WTC11 (cell line): ENCODE measurements at regions not wholly inside any gene's neighbourhood (a gene's known extent, or its start where the extent isn't known, plus 50 kb on each side); places are given as distances from the start of the nearest gene placed in this dataset.

Experiments
- ATAC-seq: fragments of 200-7000 bp; cut with Tn5 transposase; 2 replicates; pipeline ENCODE4 v1.10.0; 2021; ENCODE audit warnings: mild to moderate bottlenecking, moderate library complexity
- CTCF ChIA-PET: fragments of 300-600 bp; sonication (Branson Sonifier 250); formaldehyde crosslinking; loops from one replicate; lab custom pipeline; 2021; ENCODE audit warnings: antibody characterized with exemption; lab: Charles Lee
- POLR2A ChIA-PET: fragments of 350-600 bp; sonication (Branson Sonifier 250); formaldehyde crosslinking; loops from one replicate; lab custom pipeline; 2021; ENCODE audit warnings: antibody characterized with exemption; lab: Charles Lee
- DNase-seq: peaks from one replicate; pipeline ENCODE4 v3.0.0; 2021; ENCODE audit warnings: low spot score
- H3K27ac Mint-ChIP-seq: 2 replicates; pipeline ENCODE4 v1.8.0; 2021; ENCODE audit warnings: mixed read lengths
- H3K27me3 Mint-ChIP-seq: 2 replicates; pipeline ENCODE4 v1.8.0; 2021; ENCODE audit warnings: low read depth, mild to moderate bottlenecking, moderate library complexity, mixed read lengths
- H3K36me3 Mint-ChIP-seq: 2 replicates; pipeline ENCODE4 v1.8.0; 2021; ENCODE audit warnings: mixed read lengths
- H3K4me1 Mint-ChIP-seq: 2 replicates; pipeline ENCODE4 v1.8.0; 2022; ENCODE audit warnings: mixed read lengths
- H3K4me3 Mint-ChIP-seq: 2 replicates; pipeline ENCODE4 v1.8.0; 2021; ENCODE audit warnings: mild to moderate bottlenecking, moderate library complexity, mixed read lengths
- H3K9me3 Mint-ChIP-seq: 2 replicates; pipeline ENCODE4 v1.8.0; 2021; ENCODE audit warnings: mixed read lengths
- E2F5 ChIP-seq: sonication (generic); formaldehyde crosslinking; IDR thresholded peaks from 2 replicates; pipeline ENCODE4 v1.8.1; 2022; ENCODE audit warnings: mild to moderate bottlenecking, moderate library complexity, missing genetic modification reagents
- ESRRA ChIP-seq: sonication (generic); formaldehyde crosslinking; IDR thresholded peaks from 2 replicates; pipeline ENCODE4 v1.8.1; 2022; ENCODE audit warnings: mild to moderate bottlenecking, missing genetic modification reagents, borderline replicate concordance
- ETV6 ChIP-seq: sonication (generic); formaldehyde crosslinking; IDR thresholded peaks from 2 replicates; pipeline ENCODE4 v1.8.1; 2022; ENCODE audit warnings: mild to moderate bottlenecking, missing genetic modification reagents
- FOXJ3 ChIP-seq: sonication (generic); formaldehyde crosslinking; IDR thresholded peaks from 2 replicates; pipeline ENCODE4 v1.9.0; 2021; ENCODE audit warnings: missing genetic modification reagents, mild to moderate bottlenecking, borderline replicate concordance
- GABPB1 ChIP-seq: sonication (generic); formaldehyde crosslinking; IDR thresholded peaks from 2 replicates; pipeline ENCODE4 v1.8.1; 2023; ENCODE audit warnings: mild to moderate bottlenecking, missing genetic modification reagents
- IRF1 ChIP-seq: sonication (generic); formaldehyde crosslinking; IDR thresholded peaks from 2 replicates; pipeline ENCODE4 v1.8.0; 2023; ENCODE audit warnings: missing genetic modification reagents
- MLX ChIP-seq: sonication (generic); formaldehyde crosslinking; IDR thresholded peaks from 2 replicates; pipeline ENCODE4 v1.8.1; 2023; ENCODE audit warnings: mild to moderate bottlenecking, missing genetic modification reagents, moderate library complexity
- MXD4 ChIP-seq: fragments of 250-450 bp; sonication (Bioruptor Pico); IDR thresholded peaks from 2 replicates; pipeline ENCODE4 v1.8.0; 2021; ENCODE audit warnings: mild to moderate bottlenecking, moderate library complexity, borderline replicate concordance
- NFATC4 ChIP-seq: fragments of 250-450 bp; sonication (Bioruptor Pico); IDR thresholded peaks from 2 replicates; pipeline ENCODE4 v1.9.0; 2021; ENCODE audit warnings: mild to moderate bottlenecking
- NFE2L1 ChIP-seq: sonication (generic); formaldehyde crosslinking; IDR thresholded peaks from 2 replicates; pipeline ENCODE4 v1.8.1; 2023; ENCODE audit warnings: missing genetic modification reagents
- OVOL2 ChIP-seq: fragments of 250-450 bp; sonication (Bioruptor Pico); IDR thresholded peaks from 2 replicates; pipeline ENCODE4 v1.9.0; 2021; ENCODE audit warnings: mild to moderate bottlenecking, borderline replicate concordance
- TCF7 ChIP-seq: sonication (generic); formaldehyde crosslinking; IDR thresholded peaks from 2 replicates; pipeline ENCODE4 v1.8.0; 2022; ENCODE audit warnings: mild to moderate bottlenecking, low read depth, missing genetic modification reagents, moderate library complexity
- TEAD1 ChIP-seq: sonication (generic); formaldehyde crosslinking; IDR thresholded peaks from 2 replicates; pipeline ENCODE4 v1.8.0; 2022; ENCODE audit warnings: mild to moderate bottlenecking, missing genetic modification reagents
- TP53 ChIP-seq: sonication (generic); formaldehyde crosslinking; IDR thresholded peaks from 2 replicates; pipeline ENCODE4 v1.8.1; 2023; ENCODE audit warnings: mild to moderate bottlenecking, missing genetic modification reagents
- USF2 ChIP-seq: sonication (generic); formaldehyde crosslinking; IDR thresholded peaks from 2 replicates; pipeline ENCODE4 v1.8.1; 2023; ENCODE audit warnings: mild to moderate bottlenecking, missing genetic modification reagents, moderate library complexity
- ZNF263 ChIP-seq: sonication (generic); formaldehyde crosslinking; IDR thresholded peaks from 2 replicates; pipeline ENCODE4 v1.8.1; 2022; ENCODE audit warnings: low read depth, mild to moderate bottlenecking, moderate library complexity, missing genetic modification reagents
- ZNF512 ChIP-seq: sonication (generic); formaldehyde crosslinking; IDR thresholded peaks from 2 replicates; pipeline ENCODE4 v1.8.1; 2022; ENCODE audit warnings: missing genetic modification reagents, borderline replicate concordance
- ZNF532 ChIP-seq: fragments of 250-450 bp; sonication (Bioruptor Pico); IDR thresholded peaks from 2 replicates; pipeline ENCODE4 v1.9.0; 2021; ENCODE audit warnings: mild to moderate bottlenecking, borderline replicate concordance

GRCh38 chr10:31675726-31676125 lies 252.9 kb downstream of the ARHGAP12 start (continued):
- TF ChIP-seq ZNF532 (no peak), ZNF263 (no peak), USF2 (no peak), TCF7 (CRISPR knock-in tag) (no peak)
- TF ChIP-seq, all 79 proteins: peak for 0

- no peak for DNase-seq
- POLR2A ChIA-PET: no interaction called here
- H3K4me1 Mint-ChIP-seq: peaks cover 35% of the 10 kb centered on the region
- no peak overlapping the region for H3K4me3 Mint-ChIP-seq
- H3K9me3 Mint-ChIP-seq: peaks cover 38% of the 10 kb centered on the region
- peaks cover 6% of the 10 kb centered on the region for H3K27me3 Mint-ChIP-seq
- no peak overlapping the region for H3K27ac Mint-ChIP-seq
- TF ChIP-seq NFATC4 (CRISPR knock-in tag) (no peak), ESRRA (CRISPR knock-in tag) (no peak), NFE2L1 (CRISPR knock-in tag) (no peak), MXD4 (CRISPR knock-in tag) (no peak), ZNF512 (no peak), E2F5 (CRISPR knock-in tag) (no peak), ETV6 (CRISPR knock-in tag) (no peak), TP53 (CRISPR knock-in tag) (no peak), FOXJ3 (CRISPR knock-in tag) (no peak), TEAD1 (CRISPR knock-in tag) (no peak), ZNF532 (no peak), TCF7 (CRISPR knock-in tag) (no peak), OVOL2 (no peak), GABPB1 (no peak), IRF1 (CRISPR knock-in tag) (no peak), MLX (CRISPR knock-in tag) (no peak)
- CTCF ChIA-PET: no interaction called here
- H3K36me3 Mint-ChIP-seq: peaks cover 29% of the 10 kb centered on the region
- ATAC-seq: no peak
Measured at GRCh38 chr10:31669357-31669756, 259.3 kb downstream of the ARHGAP12 start.
